ENCODE measurements at regions not wholly inside any gene's neighbourhood (a gene's known extent, or its start where the extent isn't known, plus 50 kb on each side); places are given as distances from the start of the nearest gene placed in this dataset.

GRCh38 chr4:11287055-11287454 is 141.6 kb downstream of the HS3ST1 start:
- no peak for TF ChIP-seq CTCF (IDR thresholded peaks at IDR 0.05)
- no peak for TF ChIP-seq POLR2A (IDR thresholded peaks at IDR 0.05)
